Caco-2 (cell line): ENCODE measurements at regions not wholly inside any gene's neighbourhood (a gene's known extent, or its start where the extent isn't known, plus 50 kb on each side); places are given as distances from the start of the nearest gene placed in this dataset.

Experiments
- BruUV-seq: library from RNA; stranded (reverse); fragments of 400-500 nt; replicated peaks from 2 replicates; lab custom pipeline; 2021; lab: Mats Ljungman, UMichigan
- CTCF ChIA-PET: fragments of 300-600 bp; sonication (Branson Sonifier 250); formaldehyde crosslinking; loops from one replicate; lab custom pipeline; 2022; ENCODE audit warnings: antibody characterized with exemption; lab: Charles Lee
- POLR2A ChIA-PET: fragments of 300-600 bp; sonication (Branson Sonifier 250); formaldehyde crosslinking; loops from one replicate; lab custom pipeline; 2022; ENCODE audit warnings: antibody characterized with exemption; lab: Charles Lee
- DNase-seq, 2 experiments: peaks; one replicate each; pipeline versions ENCODE4 v3.0.0 to v3.0.0-alpha.2; 2020 to 2022
- H3K27me3 ChIP-seq: replicated peaks from 2 replicates; pipeline ENCODE4 v1.6.0; 2011; ENCODE audit warnings: low read length; ENCODE audit not compliant: control insufficient read depth, insufficient read depth
- H3K36me3 ChIP-seq: 2 replicates; pipeline ENCODE4 v1.5.1; 2011; ENCODE audit warnings: low read length; ENCODE audit not compliant: control insufficient read depth, insufficient read depth
- H3K4me1 ChIP-seq: fragments of 250-450 bp; sonication (Bioruptor Pico); 2 replicates; pipeline ENCODE4 v1.5.1; 2020; ENCODE audit warnings: mild to moderate bottlenecking
- H3K4me3 ChIP-seq: 2 replicates; pipeline ENCODE4 v1.5.1; 2011; ENCODE audit warnings: low read depth, mild to moderate bottlenecking, control low read depth, low read length
- H3K9me3 ChIP-seq: fragments of 250-450 bp; sonication (Bioruptor Pico); 2 replicates; pipeline ENCODE4 v1.5.1; 2020; ENCODE audit warnings: mild to moderate bottlenecking, moderate library complexity
- H3K27ac Mint-ChIP-seq: one replicate; pipeline ENCODE4 v1.8.0; 2022; ENCODE audit warnings: mixed read lengths; ENCODE audit not compliant: unreplicated experiment
- H3K27me3 Mint-ChIP-seq: one replicate; pipeline ENCODE4 v1.8.0; 2022; ENCODE audit warnings: mixed read lengths; ENCODE audit not compliant: insufficient read depth, unreplicated experiment
- H3K36me3 Mint-ChIP-seq: one replicate; pipeline ENCODE4 v1.8.0; 2022; ENCODE audit warnings: mild to moderate bottlenecking, mixed read lengths; ENCODE audit not compliant: insufficient read depth, unreplicated experiment
- H3K4me1 Mint-ChIP-seq: one replicate; pipeline ENCODE4 v1.8.0; 2022; ENCODE audit warnings: low read depth, mixed read lengths; ENCODE audit not compliant: unreplicated experiment
- H3K4me3 Mint-ChIP-seq: one replicate; pipeline ENCODE4 v1.8.0; 2022; ENCODE audit warnings: mild to moderate bottlenecking, moderate library complexity, mixed read lengths; ENCODE audit not compliant: unreplicated experiment
- H3K9me3 Mint-ChIP-seq: one replicate; pipeline ENCODE4 v1.8.0; 2022; ENCODE audit warnings: mixed read lengths; ENCODE audit not compliant: unreplicated experiment
- CTCF ChIP-seq, 2 experiments: fragments of 200-600 bp in 1 of 2; IDR thresholded peaks; 1 replicate in 1 of 2; 2 replicates in 1 of 2; pipeline versions ENCODE4 v1.5.1 to v1.8.0; 2011 to 2022; ENCODE audit warnings: antibody characterized with exemption in 1 of 2, control low read depth in 1 of 2, inconsistent platforms in 1 of 2, low read depth in 1 of 2, low read length in 1 of 2, mild to moderate bottlenecking in 1 of 2, moderate library complexity in 1 of 2; ENCODE audit not compliant: insufficient read depth in 1 of 2, severe bottlenecking in 1 of 2, unreplicated experiment in 1 of 2
- intact Hi-C: fragments of 100-400 bp; cut with micrococcal nuclease; formaldehyde crosslinking; loops from one replicate; pipeline ENCODE4 v1.10.0; 2022; ENCODE audit not compliant: unreplicated experiment

DNA sequence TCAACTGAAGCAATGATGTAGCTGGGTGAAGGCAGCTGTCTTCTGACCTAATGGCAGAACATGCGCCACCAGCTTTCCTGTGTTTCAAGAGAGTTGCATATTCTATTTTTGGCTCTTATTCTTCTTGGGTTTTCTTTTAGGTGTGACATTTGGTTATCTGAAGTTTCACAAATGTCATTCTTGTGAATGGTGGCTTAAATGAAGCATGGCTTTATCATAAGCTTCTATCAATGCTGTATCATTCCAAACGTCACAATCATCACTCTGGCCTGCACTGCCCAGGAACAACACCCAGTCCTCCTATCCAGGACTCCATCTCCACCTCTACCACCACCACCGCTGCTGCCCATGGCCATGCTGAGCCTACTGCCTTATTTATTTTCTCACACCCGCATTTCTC is 69.7 kb upstream of the WWC2 start:
- Histone ChIP-seq H3K36me3 (no peaks in the 10 kb centered on the region), H3K9me3 (no peaks in the 10 kb centered on the region), H3K4me3 (no peak overlapping the region), H3K4me1 (no peaks in the 10 kb centered on the region), H3K27me3 (no peaks in the 10 kb centered on the region)
- no peak overlapping the region for H3K4me3 Mint-ChIP-seq
- CTCF ChIA-PET, result no interaction called here
- no peak for DNase-seq
- H3K9me3 Mint-ChIP-seq, result no peaks in the 10 kb centered on the region
- no peak overlapping the region for H3K27ac Mint-ChIP-seq
- no peaks in the 10 kb centered on the region for H3K4me1 Mint-ChIP-seq
- no peaks in the 10 kb centered on the region for H3K36me3 Mint-ChIP-seq
- no TSS peak for BruUV-seq
- TF ChIP-seq CTCF (IDR thresholded peaks at IDR 0.05; ENCODE audit: insufficient read depth in 1 of 2, low read depth in 1 of 2, low read length in 1 of 2, severe bottlenecking in 1 of 2, unreplicated experiment in 1 of 2), result no peak
- peaks cover 1% of the 10 kb centered on the region for H3K27me3 Mint-ChIP-seq
- POLR2A ChIA-PET, result no interaction called here
- intact Hi-C loops, result no loop called here

- Histone ChIP-seq H3K36me3 (no peaks in the 10 kb centered on the region), H3K9me3 (no peaks in the 10 kb centered on the region), H3K27me3 (no peaks in the 10 kb centered on the region), H3K4me1 (no peaks in the 10 kb centered on the region), H3K4me3 (no peak overlapping the region)
- TF ChIP-seq CTCF (IDR thresholded peaks at IDR 0.05; ENCODE audit: insufficient read depth in 1 of 2, low read depth in 1 of 2, low read length in 1 of 2, severe bottlenecking in 1 of 2, unreplicated experiment in 1 of 2), result no peak
- no peak for DNase-seq
- intact Hi-C loops, result no loop called here
- Mint-ChIP-seq H3K4me3 (no peak overlapping the region), H3K4me1 (no peaks in the 10 kb centered on the region), H3K9me3 (no peaks in the 10 kb centered on the region), H3K36me3 (no peaks in the 10 kb centered on the region), H3K27me3 (peaks cover 8% of the 10 kb centered on the region), H3K27ac (no peak overlapping the region)
- POLR2A ChIA-PET, result no interaction called here
- BruUV-seq, result no TSS peak
- CTCF ChIA-PET, result no interaction called here
Measured at GRCh38 chr4:183026701-183027100, 72.4 kb upstream of the WWC2 start.

- BruUV-seq, result no TSS peak
- no peaks in the 10 kb centered on the region for H3K9me3 Mint-ChIP-seq
- ChIA-PET POLR2A (no interaction called here), CTCF (no interaction called here)
- no peak for TF ChIP-seq CTCF (IDR thresholded peaks at IDR 0.05; ENCODE audit: insufficient read depth in 1 of 2, low read depth in 1 of 2, low read length in 1 of 2, severe bottlenecking in 1 of 2, unreplicated experiment in 1 of 2)
- no peak overlapping the region for H3K4me3 ChIP-seq
- H3K9me3 ChIP-seq, result no peaks in the 10 kb centered on the region
- H3K27me3 ChIP-seq, result no peaks in the 10 kb centered on the region
- no peaks in the 10 kb centered on the region for H3K36me3 ChIP-seq
- H3K27ac Mint-ChIP-seq, result no peak overlapping the region
- no peak for DNase-seq
- H3K36me3 Mint-ChIP-seq, result no peaks in the 10 kb centered on the region
- H3K4me1 Mint-ChIP-seq, result no peaks in the 10 kb centered on the region
- H3K4me1 ChIP-seq, result no peaks in the 10 kb centered on the region
- no peak overlapping the region for H3K4me3 Mint-ChIP-seq
- H3K27me3 Mint-ChIP-seq, result peaks cover 18% of the 10 kb centered on the region
- intact Hi-C loops, result no loop called here
Measured at GRCh38 chr4:183022617-183023016, 76.4 kb upstream of the WWC2 start.
